HG03354 (cell line): ENCODE measurements at regions not wholly inside any gene's neighbourhood (a gene's known extent, or its start where the extent isn't known, plus 50 kb on each side); places are given as distances from the start of the nearest gene placed in this dataset.
"Not testable (repeated sequence)": the region's sequence is repeated elsewhere in the genome, so short reads cannot be mapped to it uniquely, and the experiment has no call there.

Source experiments
- ATAC-seq: cut with Tn5 transposase; IDR thresholded peaks from one replicate; pipeline ENCODE4 v1.9.1; 2021; ENCODE audit warnings: mild to moderate bottlenecking; ENCODE audit not compliant: unreplicated experiment, poor library complexity, severe bottlenecking

- no peak for ATAC-seq
Observed at GRCh38 chrX:87067795-87068369, 449.7 kb upstream of the KLHL4 start.

DNA sequence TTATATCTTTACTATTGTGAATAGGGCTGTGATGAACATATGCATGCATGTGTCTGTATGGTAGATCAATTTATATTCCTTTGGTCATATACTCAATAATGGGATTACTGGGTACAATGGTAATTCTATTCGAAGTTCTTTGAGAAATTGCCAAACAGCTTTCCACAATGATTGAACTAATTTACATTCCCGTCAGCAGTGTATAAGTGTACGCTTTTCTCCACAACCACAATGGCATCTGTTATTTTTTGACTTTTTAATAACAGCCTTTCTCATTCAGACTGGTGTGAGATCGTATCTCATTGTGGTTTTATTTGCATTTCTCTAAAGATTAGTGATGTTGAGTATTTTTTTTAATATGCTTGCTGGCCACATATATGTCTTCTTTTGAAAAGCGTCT, 439.4 kb upstream of the KLHL4 start:
- ATAC-seq: no peak

- no peak for ATAC-seq
Observed at GRCh38 chrX:87098477-87098876, 419.1 kb upstream of the KLHL4 start.

GRCh38 chrX:87105131-87105530, 412.5 kb upstream of the KLHL4 start:
- ATAC-seq: no peak

- no peak for ATAC-seq
Observed at GRCh38 chrX:87110142-87110541, 407.5 kb upstream of the KLHL4 start.

DNA sequence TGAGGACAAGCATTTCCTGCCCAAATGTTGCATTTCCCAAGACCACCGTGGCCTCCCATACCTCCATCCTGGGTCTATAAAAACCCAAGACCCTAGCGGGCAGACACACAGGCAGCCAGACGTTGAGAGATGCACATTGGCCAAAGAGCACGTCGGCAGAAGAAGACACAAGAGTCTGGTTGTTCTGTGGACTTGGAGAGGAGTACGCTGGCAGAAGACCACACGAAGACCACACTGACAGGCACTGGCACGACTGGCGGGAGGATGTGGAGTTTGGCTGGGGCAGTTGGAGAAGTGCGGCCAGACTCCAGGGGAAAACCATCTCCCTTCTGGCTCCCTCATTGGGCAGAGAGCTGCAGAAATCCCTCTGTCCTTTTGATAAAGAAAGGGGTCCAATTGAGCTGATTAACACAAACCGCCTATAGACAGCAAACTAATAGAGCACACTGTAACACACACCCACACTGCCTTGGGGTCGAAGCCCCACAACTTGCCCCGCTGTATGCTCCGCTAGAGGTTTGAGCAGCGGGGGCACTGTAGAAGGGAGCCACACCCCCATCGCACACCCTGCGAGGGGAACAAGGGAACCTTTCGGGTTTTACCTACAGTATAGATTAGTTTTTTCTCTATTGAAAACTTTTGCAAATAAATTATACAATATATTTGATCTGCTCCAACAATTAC, 376.7 kb upstream of the KLHL4 start:
- no peak for ATAC-seq

DNA sequence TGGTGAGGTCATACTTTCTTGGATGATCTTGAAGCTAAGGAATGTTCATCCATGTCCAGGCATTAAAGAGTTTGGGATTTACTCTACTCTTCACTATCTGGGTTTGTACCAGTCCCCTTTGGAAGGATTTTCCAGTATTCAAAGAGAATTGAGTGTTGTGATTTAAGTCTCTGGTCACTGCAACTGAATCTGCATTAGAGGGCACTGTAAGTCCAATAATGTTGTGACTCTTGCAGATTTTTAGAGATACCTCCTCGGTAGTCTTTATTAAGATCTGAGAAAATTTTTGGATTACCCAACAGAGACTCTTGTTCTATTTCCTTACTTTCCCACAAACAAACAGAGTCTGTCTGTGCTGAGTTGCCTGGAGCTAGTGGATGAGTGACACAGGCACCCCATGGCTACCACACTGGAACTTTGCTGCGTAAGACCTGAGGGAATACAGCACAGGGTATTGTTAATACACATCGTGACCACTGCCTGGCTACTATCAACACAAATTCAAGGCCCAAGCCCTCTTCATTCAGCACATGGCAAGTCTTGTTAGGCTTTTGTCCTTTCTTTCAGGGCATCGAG, 357.1 kb upstream of the KLHL4 start:
- ATAC-seq: no peak

DNA sequence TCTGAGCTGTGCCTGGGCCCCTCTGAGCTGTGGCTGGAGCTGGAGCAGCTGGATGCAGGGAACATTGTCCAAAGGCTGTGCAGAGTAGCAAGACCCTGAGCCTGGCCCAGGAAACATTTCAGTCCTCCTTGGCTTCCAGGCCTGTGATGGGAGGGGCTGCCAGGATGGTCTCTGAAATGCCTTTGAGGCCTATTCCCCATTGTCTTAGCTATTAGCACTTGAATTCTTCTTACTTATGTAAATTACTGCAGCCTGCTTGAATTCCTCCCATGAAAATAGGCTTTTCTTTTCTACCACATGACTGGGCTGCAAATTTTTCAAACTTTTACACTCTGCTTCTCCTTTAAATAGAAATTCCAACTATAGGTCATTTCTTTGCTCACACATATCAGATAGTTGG, 349.8 kb upstream of the KLHL4 start:
- no peak for ATAC-seq

DNA sequence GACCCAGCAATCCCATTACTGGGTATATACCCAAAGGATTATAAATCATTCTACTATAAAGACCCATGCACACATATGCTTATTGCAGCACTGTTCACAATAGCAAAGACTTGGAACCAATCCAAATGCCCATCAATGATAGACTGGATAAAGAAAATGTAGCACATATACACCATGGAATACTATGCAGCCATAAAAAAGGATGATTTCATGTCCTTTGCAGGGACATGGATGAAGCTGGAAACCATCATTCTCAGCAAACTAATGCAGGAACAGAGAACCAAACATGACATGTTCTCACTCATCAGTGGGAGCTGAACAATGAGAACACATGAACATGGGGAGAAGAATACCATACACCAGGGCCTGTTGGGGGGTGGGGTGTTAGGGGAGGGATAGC, 339.6 kb upstream of the KLHL4 start:
- not testable (repeated sequence) for ATAC-seq
